ENCODE measurements at regions not wholly inside any gene's neighbourhood (a gene's known extent, or its start where the extent isn't known, plus 50 kb on each side); places are given as distances from the start of the nearest gene placed in this dataset.
A peak's percentile ranks its signal among the peaks of the same experiment; 100 is the strongest.
"Not testable (repeated sequence)": the region's sequence is repeated elsewhere in the genome, so short reads cannot be mapped to it uniquely, and the experiment has no call there.

DNA sequence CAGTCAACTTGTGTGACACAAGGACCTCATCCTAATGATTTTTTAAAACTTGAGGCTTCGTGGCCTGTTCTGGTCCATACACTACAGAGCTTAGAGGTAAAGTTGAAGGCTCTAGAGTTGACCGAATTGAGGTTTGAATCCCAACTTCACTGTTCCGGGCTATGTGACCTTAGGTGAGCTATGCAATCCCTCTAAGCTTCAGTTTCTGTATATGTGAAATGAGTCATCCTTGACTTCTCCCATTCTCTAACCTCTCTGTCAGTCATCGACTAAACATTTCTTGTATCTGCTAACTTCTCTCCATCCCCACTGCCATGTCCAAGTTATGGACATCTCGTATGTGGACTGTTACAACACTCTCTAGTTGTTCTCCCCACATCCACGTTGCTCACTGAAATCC is 178.2 kb upstream of the TMEM45B start:
- DNase-seq (ENCODE audit: low read depth in 2 of 2) = no peak

DNA sequence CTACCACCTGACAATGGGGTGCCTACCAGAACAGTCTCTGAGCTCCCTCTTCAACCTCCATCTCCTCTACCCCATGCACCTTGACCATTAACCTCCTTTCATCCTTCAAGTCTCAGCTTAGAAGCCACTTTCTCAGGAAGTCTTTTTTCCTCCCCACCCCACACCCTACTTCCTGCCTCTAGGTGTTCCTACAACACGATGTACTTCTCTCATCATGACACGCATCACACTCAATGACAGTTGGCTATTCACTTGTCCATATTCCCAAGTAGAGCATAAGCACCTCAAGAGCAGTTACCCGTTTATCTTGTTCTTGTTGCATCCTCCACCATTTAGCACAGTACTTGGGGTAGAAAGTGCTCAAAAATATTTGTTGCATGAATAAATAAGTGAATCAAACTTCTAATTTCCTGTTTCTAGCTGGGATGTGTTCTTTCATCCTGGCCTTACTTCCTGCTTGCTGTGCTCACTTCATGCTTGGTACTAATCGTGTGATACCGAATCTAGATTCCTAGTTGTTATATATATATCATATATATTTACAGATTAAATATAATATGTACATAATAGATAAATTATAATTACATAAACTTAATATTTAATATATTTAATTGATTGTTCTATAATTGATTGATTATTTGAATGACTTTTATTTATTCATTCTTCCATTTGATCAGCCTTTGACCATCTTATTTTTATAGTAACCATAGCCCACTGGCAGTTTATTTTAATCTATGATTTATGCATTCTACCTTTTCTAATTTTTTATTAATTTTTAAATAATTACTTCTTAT is 177.5 kb upstream of the TMEM45B start:
- no peak for DNase-seq (ENCODE audit: low read depth in 2 of 2)

DNA sequence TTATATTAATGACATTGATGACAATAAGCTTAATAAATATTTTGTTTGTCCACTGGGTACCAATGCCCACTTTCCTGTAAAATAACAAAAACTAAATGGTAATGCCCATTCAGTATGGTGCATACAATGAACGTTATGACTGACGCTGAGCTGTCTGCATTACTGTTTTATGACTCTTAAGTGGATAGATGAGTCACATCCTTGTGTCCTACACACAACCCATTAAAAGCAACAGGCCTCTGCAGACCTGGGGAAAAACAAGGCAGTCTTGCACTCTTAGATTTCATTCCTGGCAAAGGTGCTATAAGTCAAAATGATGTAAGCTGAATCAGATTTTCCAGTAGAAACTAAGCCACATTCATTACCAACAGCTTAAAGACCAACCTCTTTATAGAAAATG is 176.3 kb upstream of the TMEM45B start:
- DNase-seq (ENCODE audit: low read depth in 2 of 2) = peak; percentile 27 to 44

DNA sequence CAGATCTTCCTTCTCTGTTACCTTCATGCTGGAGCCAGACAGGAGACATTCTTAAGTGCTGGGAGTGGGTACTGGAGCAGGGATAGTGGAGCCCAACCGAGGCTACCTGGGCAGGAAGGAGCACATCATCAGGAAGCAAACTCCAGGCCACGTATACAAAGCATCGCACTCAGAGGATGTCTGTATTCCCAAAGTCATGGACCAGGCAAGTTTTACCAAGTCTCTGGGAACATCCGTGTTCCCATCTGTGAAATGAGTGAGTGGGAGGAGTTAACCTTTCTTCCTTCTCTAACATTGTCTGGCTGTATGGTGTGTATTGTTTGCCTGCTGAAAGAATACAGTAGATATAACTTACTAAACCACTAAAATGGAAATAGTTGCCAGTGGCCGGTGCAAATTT is 175.0 kb upstream of the TMEM45B start:
- DNase-seq (ENCODE audit: low read depth in 2 of 2) = no peak

DNA sequence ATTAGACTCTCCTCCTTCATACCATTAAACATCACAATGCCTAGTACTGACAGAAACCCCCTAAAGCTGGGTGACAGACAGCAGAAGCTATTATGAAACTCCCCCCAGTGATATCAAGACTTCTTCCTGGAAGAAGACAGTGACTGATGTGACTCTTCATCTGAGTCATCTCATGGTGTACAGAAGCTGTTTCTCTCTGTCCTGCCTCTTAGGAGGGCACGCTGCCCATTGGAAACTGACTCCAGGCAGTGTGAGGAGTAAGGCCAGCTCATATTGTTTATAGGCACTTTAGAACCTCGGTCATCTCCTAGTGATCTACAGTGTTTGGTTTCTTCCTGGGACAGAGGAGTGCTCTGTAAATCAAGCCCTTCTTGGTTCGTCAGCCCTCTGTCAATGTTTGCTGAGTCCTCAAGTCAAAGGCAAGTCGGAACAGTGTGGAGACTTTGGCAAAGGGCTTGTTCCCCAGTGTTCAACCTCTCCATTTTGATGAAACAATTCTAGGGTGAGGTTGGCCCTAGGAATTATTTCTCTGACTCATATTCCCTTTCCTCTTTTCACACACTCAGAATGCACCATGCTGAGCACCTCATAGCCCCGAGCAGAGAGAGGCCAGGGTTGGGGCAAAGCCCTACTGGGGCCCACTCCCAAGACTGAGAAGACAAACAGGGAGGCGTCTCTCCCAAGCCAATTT is 172.5 kb upstream of the TMEM45B start:
- DNase-seq (ENCODE audit: low read depth in 2 of 2) = no peak

DNA sequence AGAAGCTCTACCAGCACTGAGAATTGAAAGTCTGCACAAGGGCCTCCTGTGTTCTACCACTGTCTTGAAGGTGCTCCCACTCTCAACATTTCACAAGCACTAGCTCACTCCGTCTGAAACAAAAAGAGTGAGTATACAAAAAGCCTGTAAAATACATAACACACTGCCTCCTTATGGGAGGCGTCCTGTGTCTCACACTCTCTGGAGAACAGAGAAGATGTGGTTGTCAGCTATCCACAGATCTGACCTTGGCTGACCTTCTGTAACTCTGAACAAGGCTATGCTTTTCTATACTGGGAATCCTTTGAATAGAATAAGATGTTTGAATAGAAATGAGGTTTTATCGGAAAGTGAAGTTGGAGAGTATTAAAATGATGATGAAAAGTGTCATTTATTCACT is 171.3 kb upstream of the TMEM45B start:
- DNase-seq (ENCODE audit: low read depth in 2 of 2) = no peak

DNA sequence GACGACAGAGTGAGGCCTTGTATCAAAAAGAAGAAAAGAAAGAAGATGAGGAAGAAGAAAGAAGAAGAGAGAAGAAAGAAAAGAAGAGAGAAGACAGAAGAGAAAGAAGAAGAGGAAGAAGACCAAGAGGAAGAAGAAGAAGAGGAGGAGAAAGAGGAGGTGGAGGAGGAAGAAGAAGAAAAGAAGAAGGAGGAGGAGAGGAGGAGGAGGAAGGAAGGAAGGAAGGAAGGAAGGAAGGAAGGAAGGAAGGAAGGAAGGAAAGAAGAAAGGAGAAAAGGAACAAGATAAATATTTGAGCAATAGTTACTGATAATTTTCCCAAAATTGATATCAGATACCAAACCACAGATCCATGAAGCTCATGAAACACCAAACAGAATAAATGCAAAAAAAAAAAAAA is 169.7 kb upstream of the TMEM45B start:
- no peak for DNase-seq (ENCODE audit: low read depth in 2 of 2)

DNA sequence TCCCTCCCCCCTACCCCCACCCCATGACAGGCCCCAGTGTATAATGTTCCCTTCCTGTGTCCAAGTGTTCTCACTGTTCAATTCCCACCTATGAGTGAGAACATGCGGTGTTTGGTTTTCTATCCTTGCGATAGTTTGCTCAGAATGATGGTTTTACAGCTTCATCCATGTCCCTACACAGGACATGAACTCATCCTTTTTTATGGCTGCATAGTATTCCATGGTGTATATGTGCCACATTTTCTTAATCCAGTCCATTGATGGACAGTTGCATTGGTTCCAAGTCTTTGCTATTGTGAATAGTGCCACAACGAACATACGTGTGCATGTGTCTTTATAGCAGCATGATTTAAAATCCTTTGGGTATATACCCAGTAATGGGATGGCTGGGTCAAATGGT is 165.6 kb upstream of the TMEM45B start:
- not testable (repeated sequence) for DNase-seq (ENCODE audit: low read depth in 2 of 2)

DNA sequence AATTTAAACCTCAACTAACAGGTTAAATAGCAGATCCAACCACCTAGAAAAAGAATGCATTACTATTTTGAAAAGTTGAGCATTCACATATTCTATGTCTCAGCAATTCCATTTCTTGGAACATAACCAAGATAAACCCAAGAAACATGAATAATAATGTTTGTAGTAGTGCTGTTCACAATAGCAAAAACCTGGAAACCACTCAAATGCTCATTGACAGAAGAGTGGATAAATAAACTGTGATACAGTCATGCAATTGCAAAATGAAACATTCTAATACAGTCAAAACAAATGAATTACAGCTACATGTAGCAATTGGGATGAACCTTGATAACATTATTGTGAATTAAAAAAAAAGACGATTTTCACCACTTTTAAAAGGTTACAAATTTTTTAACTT is 162.8 kb upstream of the TMEM45B start:
- no peak for DNase-seq (ENCODE audit: low read depth in 2 of 2)

DNA sequence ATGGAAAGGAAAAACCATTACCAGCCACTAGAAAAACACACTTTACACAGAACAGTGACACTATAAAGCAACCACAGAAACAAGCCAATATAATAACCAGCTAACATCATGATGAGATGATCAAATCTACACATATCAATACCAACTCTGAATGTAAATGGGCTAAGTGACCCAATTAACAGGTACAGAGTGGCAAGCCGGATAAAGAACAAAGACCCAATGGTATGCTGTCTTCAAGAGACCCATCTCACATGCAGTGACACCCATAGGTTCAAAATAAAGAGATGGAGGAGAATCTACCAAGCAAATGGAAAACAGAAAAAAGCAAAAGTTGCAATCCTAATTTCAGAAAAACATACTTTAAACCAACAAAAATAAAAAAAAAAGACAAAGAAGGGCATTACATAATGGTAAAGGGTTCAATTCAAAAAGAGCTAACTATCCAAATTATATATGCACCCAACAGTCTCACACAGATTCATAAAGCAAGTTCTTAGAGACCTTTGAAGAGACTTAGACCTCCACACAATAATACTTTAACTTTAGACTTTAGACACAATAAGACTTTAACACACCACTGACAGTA is 160.3 kb upstream of the TMEM45B start:
- no peak for DNase-seq (ENCODE audit: low read depth in 2 of 2)

DNA sequence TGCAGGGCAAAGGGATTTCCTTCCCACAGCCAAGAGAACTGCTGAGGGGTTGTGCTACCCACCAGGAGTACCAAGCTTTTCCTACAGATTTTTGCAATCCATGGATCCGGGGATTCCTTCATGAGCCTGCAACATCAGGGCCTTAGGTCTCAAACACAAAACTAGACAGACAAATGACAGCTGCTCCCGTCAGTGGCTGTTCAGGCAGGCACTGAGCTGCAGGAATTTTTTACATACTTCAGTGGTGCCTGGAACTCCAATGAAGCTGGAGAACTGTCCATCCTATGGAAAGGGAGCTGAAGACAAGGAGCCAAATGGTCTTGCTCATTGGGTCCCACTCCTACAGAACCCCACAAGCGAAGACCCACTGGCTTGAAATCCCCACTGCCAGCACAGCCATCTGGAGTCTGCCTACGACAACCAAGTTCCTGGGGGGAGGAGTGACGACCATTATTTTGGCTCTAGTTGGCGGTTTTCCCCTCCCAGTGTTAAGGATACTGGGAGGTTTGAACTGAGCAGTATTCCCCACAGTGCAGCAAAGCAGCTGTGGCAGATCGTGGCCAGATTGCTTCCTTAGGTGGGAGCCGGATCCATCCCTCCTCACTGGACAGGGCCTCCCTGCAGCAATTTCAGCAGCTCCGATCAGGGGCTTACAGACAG is 157.7 kb upstream of the TMEM45B start:
- DNase-seq (ENCODE audit: low read depth in 2 of 2) = no peak

DNA sequence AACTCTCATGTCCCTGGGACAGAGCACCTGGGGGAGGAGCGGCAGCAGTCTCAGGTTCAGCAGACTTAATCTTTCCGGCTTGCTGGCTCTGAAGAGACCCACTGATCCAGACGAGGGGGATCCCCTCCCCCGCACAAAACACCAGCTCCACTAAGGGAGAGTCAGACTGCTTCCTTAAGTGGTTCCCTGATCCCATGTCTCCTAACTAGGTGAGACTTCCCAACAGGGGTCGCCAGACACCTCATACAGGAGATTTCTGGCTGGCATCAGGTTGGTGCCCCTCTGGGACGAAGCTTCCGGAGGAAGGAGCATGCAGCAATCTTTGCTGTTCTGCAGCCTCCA is 157.2 kb upstream of the TMEM45B start:
- no peak for DNase-seq (ENCODE audit: low read depth in 2 of 2)

DNA sequence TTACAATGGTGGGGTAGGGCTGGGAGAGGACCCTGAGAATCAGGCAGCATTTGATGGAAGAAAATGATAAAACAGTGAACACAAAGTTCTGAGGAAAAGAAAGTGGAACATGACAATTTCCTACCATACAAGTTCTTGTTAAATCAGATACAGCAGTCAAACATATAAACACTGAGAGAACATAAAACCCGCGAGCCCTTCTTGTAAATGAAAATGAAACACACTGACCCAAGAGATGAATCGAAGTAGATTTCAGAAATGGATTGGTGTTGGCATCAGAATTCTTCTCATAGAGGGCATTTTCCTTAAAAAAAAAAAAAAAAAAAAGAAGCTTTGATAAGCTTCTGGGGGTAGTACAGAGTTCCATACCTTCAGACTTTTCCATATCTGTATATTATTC is 134.7 kb upstream of the TMEM45B start:
- DNase-seq (ENCODE audit: low read depth in 2 of 2) = no peak

DNA sequence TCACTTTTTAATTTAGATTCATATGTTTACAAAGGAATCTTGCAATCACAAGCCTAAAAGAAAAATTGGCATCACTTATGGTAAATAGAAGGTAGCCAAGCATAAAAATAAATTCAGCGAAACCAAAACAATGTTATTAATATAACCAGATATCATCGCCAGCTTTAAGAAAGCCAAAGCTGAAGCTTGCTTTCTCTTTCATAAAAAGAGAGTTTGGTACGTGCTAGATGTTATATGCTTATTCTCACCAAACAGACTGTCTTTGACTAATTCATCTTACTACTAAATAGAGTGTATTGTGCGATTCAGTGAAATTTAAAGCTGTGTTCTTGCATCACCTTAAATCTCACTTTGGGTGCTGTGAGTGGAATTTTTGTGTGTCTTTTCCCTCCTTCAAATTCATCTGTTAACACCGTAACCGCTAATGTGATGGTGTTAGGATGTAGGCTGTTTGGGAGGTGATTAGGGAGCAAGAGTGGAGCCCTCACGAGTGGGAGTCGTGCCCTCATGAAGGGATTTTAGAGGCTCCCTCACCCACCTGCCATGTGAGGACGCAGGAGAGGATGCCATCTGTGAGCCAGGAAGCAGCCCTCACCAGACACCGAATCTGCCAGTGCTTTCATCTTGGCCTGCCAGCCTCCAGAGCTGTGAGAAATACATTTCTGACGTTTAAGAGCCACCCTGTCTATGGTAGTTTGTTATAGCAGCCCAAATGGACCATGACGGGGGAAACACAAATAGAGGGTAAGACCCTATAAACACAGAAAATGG is 134.1 kb upstream of the TMEM45B start:
- no peak for DNase-seq (ENCODE audit: low read depth in 2 of 2)

DNA sequence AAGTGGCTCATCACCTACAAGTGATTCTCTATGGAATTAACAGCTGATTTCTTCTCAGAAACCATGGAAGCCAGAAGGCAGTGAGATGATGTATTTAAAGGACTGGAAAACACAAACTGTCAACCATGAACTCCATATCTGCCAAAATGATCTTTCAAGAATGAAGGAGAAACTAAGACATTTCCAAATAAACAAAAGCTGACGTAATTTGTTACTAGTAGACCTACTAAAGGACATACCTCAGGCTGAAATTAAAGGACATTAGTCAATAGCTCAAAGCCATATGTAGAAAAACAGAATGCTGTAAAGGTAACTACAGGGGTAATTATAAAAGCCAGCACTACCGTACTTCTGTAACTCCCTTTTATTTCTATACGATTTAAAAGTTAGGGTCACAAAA is 129.4 kb upstream of the TMEM45B start:
- DNase-seq (ENCODE audit: low read depth in 2 of 2) = no peak

DNA sequence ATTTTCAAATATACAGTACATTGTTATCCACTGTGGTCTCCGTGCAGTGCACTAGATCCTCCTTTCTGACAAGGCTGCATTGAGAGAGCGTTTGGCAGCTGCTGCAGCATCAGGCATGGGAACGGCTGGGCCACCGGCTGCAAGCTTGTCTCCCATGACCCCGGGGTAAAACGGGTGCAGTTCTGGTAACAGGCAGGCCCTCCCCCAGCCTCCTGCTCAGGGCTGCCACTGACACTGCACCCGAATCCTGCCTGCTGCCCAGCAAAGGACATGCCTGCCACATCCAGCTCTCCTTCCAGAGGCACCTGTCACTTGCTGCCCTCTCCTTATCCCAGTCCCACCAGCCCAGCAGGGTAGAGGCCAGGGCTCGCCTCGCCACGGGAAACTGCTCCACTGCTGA is 124.5 kb upstream of the TMEM45B start:
- no peak for DNase-seq (ENCODE audit: low read depth in 2 of 2)

DNA sequence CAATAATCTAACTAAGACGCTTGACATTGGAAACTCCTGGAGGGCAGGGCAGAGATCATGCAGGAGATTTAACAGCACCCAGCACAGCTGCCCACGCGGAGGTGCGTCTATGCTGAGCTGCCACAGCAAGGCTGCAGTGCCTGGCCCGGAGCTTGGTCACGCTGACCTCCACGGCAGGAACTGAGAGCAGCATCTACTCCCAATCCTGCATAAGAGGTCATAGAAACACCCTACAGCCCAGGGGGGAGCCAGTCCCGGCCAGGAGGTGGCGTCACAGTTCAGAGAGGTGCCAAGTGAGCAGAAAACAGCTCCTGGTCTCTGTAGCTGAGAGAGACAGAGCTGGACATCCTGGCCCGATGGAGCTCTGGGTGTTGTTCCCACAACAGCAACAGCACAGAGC is 121.1 kb upstream of the TMEM45B start:
- peak in 1 of 2 donors; percentile 7 for DNase-seq (ENCODE audit: low read depth in 2 of 2)

DNA sequence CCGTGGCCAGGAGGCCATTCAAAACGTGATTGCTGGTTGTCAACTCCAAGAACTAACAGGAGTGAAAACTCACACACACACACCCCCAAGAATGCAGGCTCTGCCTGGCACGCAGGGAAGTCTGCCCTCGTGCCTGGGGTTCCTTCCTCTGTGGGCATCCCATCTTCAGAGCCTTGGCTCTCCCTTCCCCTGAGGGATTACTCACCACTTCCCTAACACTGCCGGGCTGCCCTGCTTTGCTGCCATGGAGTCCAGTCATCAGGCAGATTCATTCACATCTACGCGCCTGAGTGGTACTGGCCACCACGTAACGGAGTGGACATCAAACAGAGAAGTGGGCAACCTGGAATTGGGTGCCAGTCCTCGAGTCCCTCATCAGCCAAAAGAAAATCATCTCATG is 120.7 kb upstream of the TMEM45B start:
- DNase-seq (ENCODE audit: low read depth in 2 of 2) = no peak

DNA sequence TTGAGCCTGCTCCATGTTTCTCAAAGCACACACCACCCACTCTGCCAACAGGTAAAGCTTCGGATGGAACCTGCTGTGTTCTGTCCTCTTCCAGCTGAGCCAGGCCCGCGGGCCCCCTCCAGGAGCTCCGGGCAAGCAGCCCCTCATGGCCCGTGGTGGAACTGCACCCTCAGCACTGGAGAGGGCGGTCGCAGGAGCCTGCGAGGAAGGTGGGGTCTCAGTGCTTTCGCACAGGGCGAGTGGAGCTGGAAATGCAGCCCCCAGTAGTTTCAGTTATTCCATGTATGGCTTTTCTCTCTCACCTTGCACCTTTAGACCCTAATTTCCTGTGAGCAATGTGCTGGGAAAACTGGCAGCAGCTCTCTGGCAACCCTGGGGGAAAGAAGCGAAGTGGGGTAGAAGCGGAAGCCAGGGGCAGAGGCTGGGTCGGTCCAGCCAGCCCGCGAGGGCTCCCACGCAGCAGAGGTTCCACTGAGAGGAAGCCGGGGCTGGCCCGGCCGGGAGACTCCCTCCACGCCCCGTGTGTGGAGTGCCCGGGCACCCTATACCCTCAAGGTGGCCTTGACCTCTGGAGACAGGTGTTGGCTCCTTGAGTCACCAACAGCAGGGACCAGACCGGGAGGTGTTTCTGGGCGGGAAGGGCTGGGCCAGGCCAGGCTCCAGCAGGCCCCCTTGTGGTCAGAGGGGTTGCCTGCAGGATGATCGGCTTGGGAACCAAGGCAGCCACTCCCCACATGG is 119.9 kb upstream of the TMEM45B start:
- DNase-seq (ENCODE audit: low read depth in 2 of 2) = peak; percentile 52 to 60

DNA sequence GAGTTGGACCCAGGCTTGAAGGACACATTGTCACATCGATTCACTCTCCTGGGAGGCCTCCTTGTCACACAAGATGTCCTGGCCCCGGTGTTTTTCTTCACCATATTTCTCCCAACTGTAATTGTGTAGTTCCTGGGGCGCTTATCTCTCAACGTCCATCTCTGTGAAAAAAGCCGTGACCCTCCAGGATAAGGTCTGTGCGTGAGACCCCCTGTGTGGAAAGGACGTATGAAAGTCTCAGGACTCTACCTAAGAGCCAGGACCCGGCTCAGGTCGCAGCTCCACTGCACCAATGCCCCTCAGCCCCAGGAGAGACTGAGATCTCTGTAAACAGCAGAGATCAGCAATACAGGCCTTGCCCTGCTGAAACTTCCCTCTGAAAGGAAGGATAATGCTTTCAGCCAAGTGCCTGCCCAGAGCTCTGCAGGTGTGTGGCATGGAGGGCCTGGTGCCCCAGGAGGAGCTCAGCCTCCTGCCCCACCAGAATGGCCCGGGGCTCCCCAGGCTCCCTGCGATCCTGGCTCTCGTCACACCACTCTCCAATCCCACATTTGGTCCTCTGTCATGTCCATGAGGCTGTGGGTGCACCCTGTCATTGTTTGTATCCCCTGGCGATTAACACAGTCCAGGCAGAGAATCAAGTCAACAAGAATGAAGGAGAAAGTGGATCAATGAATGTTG is 119.2 kb upstream of the TMEM45B start:
- DNase-seq (ENCODE audit: low read depth in 2 of 2) = no peak

DNA sequence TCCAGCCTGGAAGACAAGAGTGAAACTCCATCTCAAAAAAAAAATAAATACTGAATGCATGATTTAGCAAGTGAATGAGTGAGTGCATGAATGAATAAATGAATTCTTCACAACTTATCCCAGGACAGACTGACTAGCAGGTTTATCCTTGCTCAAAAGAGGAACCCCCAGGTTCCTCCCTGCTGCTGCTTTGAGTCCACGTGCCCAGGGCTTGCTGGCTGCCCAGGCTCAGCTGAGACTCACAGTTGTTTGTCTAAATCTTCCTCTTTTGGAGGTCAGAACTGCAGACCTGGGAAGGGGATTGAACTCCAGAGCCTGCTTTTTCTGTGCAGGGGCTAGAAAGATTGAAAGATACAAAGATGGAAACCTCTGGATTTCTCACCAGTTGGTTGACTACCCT is 117.4 kb upstream of the TMEM45B start:
- no peak for DNase-seq (ENCODE audit: low read depth in 2 of 2)
